ENCODE measurements at regions not wholly inside any gene's neighbourhood (a gene's known extent, or its start where the extent isn't known, plus 50 kb on each side); places are given as distances from the start of the nearest gene placed in this dataset.
"Not testable (repeated sequence)": the region's sequence is repeated elsewhere in the genome, so short reads cannot be mapped to it uniquely, and the experiment has no call there.

GRCh38 chrX:41018391-41019040 lies 66.7 kb upstream of the USP9X start:
- dilution Hi-C loops (cut with MboI; ENCODE audit: extremely low pct_ligation_motif_present, low sequenced_read_pairs); H3K4me2 ChIP-seq (ENCODE audit: control insufficient read depth, extremely low read depth, insufficient read depth, low read depth, low read length); H3K9me3 ChIP-seq (ENCODE audit: control insufficient read depth, low read depth, low read length): not testable (repeated sequence)

GRCh38 chrX:41019041-41019392 lies 66.2 kb upstream of the USP9X start:
- Histone ChIP-seq H3K27ac (ENCODE audit: control insufficient read depth, insufficient read depth, low read length) (no peak overlapping the region), H3K79me2 (ENCODE audit: control insufficient read depth, insufficient read depth, low read length) (no peaks in the 10 kb centered on the region), H3K36me3 (ENCODE audit: control insufficient read depth in 2 of 2, extremely low read depth in 1 of 2, insufficient read depth in 2 of 2, low read length in 2 of 2) (no peaks in the 10 kb centered on the region), H2AFZ (ENCODE audit: control insufficient read depth, low read length) (no peak overlapping the region), H3K9ac (ENCODE audit: control insufficient read depth, extremely low read depth, insufficient read depth, low read length) (no peak overlapping the region), H3K27me3 (ENCODE audit: control insufficient read depth, extremely low read depth, insufficient read depth, low read length) (no peaks in the 10 kb centered on the region), H3K4me3 (ENCODE audit: control insufficient read depth in 2 of 3, extremely low read depth in 1 of 3, insufficient read depth in 2 of 3, low read depth in 1 of 3, low read length in 3 of 3) (no peak overlapping the region), H4K20me1 (ENCODE audit: control insufficient read depth, extremely low read depth, insufficient read depth, low read length) (no peaks in the 10 kb centered on the region), H3K4me2 (ENCODE audit: control insufficient read depth, extremely low read depth, insufficient read depth, low read depth, low read length) (no peak overlapping the region), H3K9me1 (ENCODE audit: control insufficient read depth, extremely low read depth, insufficient read depth, low read length) (no peaks in the 10 kb centered on the region), H3K9me3 (ENCODE audit: control insufficient read depth, low read depth, low read length) (no peaks in the 10 kb centered on the region), H3K4me1 (ENCODE audit: control insufficient read depth, extremely low read depth, insufficient read depth, low read length) (peaks cover 11% of the 10 kb centered on the region)
- dilution Hi-C loops (cut with MboI; ENCODE audit: extremely low pct_ligation_motif_present, low sequenced_read_pairs) = no loop called here
- DNase-seq (ENCODE audit: low read depth, low spot score) (no peak), FAIRE-seq (no peak)
- TF ChIP-seq EZH2 (IDR thresholded peaks at IDR 0.05; ENCODE audit: low read length) (no peak), CTCF (optimal IDR thresholded peaks at IDR 0.05 in 1 of 3, IDR thresholded peaks at IDR 0.05 in 1 of 3, conservative IDR thresholded peaks at IDR 0.05 in 1 of 3; ENCODE audit: extremely low read depth in 1 of 3, insufficient read depth in 2 of 3, low read length in 3 of 3) (no peak)

More at GRCh38 chrX:41018391-41019040, 66.7 kb upstream of the USP9X start:
- not testable (repeated sequence) for H3K9me1 ChIP-seq (ENCODE audit: control insufficient read depth, extremely low read depth, insufficient read depth, low read length); H2AFZ ChIP-seq (ENCODE audit: control insufficient read depth, low read length); DNase-seq (ENCODE audit: low read depth, low spot score); H4K20me1 ChIP-seq (ENCODE audit: control insufficient read depth, extremely low read depth, insufficient read depth, low read length); H3K36me3 ChIP-seq (ENCODE audit: control insufficient read depth in 2 of 2, extremely low read depth in 1 of 2, insufficient read depth in 2 of 2, low read length in 2 of 2); H3K4me3 ChIP-seq (ENCODE audit: control insufficient read depth in 2 of 3, extremely low read depth in 1 of 3, insufficient read depth in 2 of 3, low read depth in 1 of 3, low read length in 3 of 3); H3K9ac ChIP-seq (ENCODE audit: control insufficient read depth, extremely low read depth, insufficient read depth, low read length); FAIRE-seq; H3K27ac ChIP-seq (ENCODE audit: control insufficient read depth, insufficient read depth, low read length); H3K27me3 ChIP-seq (ENCODE audit: control insufficient read depth, extremely low read depth, insufficient read depth, low read length); H3K79me2 ChIP-seq (ENCODE audit: control insufficient read depth, insufficient read depth, low read length)
- H3K4me1 ChIP-seq (ENCODE audit: control insufficient read depth, extremely low read depth, insufficient read depth, low read length) = peaks cover 11% of the 10 kb centered on the region

GRCh38 chrX:41022566-41022965 lies 62.7 kb upstream of the USP9X start:
- Histone ChIP-seq H3K9me3 (ENCODE audit: control insufficient read depth, low read depth, low read length) (no peaks in the 10 kb centered on the region), H3K9me1 (ENCODE audit: control insufficient read depth, extremely low read depth, insufficient read depth, low read length) (no peaks in the 10 kb centered on the region), H2AFZ (ENCODE audit: control insufficient read depth, low read length) (no peak overlapping the region), H3K79me2 (ENCODE audit: control insufficient read depth, insufficient read depth, low read length) (no peaks in the 10 kb centered on the region), H3K4me1 (ENCODE audit: control insufficient read depth, extremely low read depth, insufficient read depth, low read length) (peaks cover 9% of the 10 kb centered on the region), H3K9ac (ENCODE audit: control insufficient read depth, extremely low read depth, insufficient read depth, low read length) (no peak overlapping the region), H4K20me1 (ENCODE audit: control insufficient read depth, extremely low read depth, insufficient read depth, low read length) (no peaks in the 10 kb centered on the region), H3K36me3 (ENCODE audit: control insufficient read depth in 2 of 2, extremely low read depth in 1 of 2, insufficient read depth in 2 of 2, low read length in 2 of 2) (no peaks in the 10 kb centered on the region), H3K4me2 (ENCODE audit: control insufficient read depth, extremely low read depth, insufficient read depth, low read depth, low read length) (peak overlapping the region; percentile 32), H3K4me3 (ENCODE audit: control insufficient read depth in 2 of 3, extremely low read depth in 1 of 3, insufficient read depth in 2 of 3, low read depth in 1 of 3, low read length in 3 of 3) (no peak overlapping the region), H3K27me3 (ENCODE audit: control insufficient read depth, extremely low read depth, insufficient read depth, low read length) (peaks cover 9% of the 10 kb centered on the region), H3K27ac (ENCODE audit: control insufficient read depth, insufficient read depth, low read length) (peak overlapping the region; percentile 60)
- dilution Hi-C loops (cut with MboI; ENCODE audit: extremely low pct_ligation_motif_present, low sequenced_read_pairs) = no loop called here
- no peak for TF ChIP-seq EZH2 (IDR thresholded peaks at IDR 0.05; ENCODE audit: low read length)
- TF ChIP-seq CTCF (optimal IDR thresholded peaks at IDR 0.05 in 1 of 3, IDR thresholded peaks at IDR 0.05 in 1 of 3, conservative IDR thresholded peaks at IDR 0.05 in 1 of 3; ENCODE audit: extremely low read depth in 1 of 3, insufficient read depth in 2 of 3, low read length in 3 of 3) = no peak
- peak; percentile 21 for DNase-seq (ENCODE audit: low read depth, low spot score)
- FAIRE-seq = no peak

Data from keratinocyte (primary cell).